Heart right ventricle (tissue), 16 donors: ENCODE measurements at regions not wholly inside any gene's neighbourhood (a gene's known extent, or its start where the extent isn't known, plus 50 kb on each side); places are given as distances from the start of the nearest gene placed in this dataset.

Source experiments
- ATAC-seq, 8 donors: fragments of 200-7000 bp; cut with Tn5 transposase; one replicate each; pipeline ENCODE4 v1.9.1; 2020; ENCODE audit warnings: mild to moderate bottlenecking in 8 of 8, moderate library complexity in 8 of 8, moderate number of reproducible peaks in 1 of 8
- DNase-seq, 2 donors: peaks; one replicate each; pipeline ENCODE4 v3.0.0-alpha.2; 2020
- H3K27ac ChIP-seq, 10 donors: fragments of 200-600 bp; sonication (generic) in 2 of 10; one replicate each; pipeline versions ENCODE4 v1.5.0 to v1.8.0; 2020 to 2022; ENCODE audit warnings: mild to moderate bottlenecking in 3 of 10
- H3K27me3 ChIP-seq, 7 donors: fragments of 200-600 bp; one replicate each; pipeline ENCODE4 v1.8.0; 2021 to 2022; ENCODE audit warnings: mild to moderate bottlenecking in 2 of 7
- H3K36me3 ChIP-seq, 9 donors: fragments of 200-600 bp; sonication (generic) in 1 of 9; one replicate each; pipeline versions ENCODE4 v1.5.0 to v1.8.0; 2020 to 2022; ENCODE audit warnings: mild to moderate bottlenecking in 2 of 9
- H3K4me1 ChIP-seq, 9 donors: fragments of 200-600 bp; sonication (generic) in 1 of 9; one replicate each; pipeline versions ENCODE4 v1.5.0 to v1.8.0; 2020 to 2022; ENCODE audit warnings: mild to moderate bottlenecking in 4 of 9
- H3K4me3 ChIP-seq, 10 donors: fragments of 200-600 bp; sonication (generic) in 2 of 10; one replicate each; pipeline versions ENCODE4 v1.5.0 to v1.8.0; 2020 to 2022; ENCODE audit warnings: mild to moderate bottlenecking in 7 of 10, moderate library complexity in 2 of 10
- H3K9me3 ChIP-seq, 11 donors: fragments of 200-600 bp in 10 of 11; sonication (generic) in 2 of 11; one replicate each; pipeline versions ENCODE4 v1.5.0 to v1.8.0; 2013 to 2022; ENCODE audit warnings: mild to moderate bottlenecking in 2 of 11, control low read depth in 1 of 11, moderate library complexity in 1 of 11
- WGBS, 2 donors: extraction: QIAGEN DNeasy Blood & Tissue Kit; methylation state at CpG; one replicate each; pipeline ENCODE4 v1.1.7; 2013; ENCODE audit warnings: inconsistent platforms in 1 of 2; 5-methylcytosine and 5-hydroxymethylcytosine counted together
- intact Hi-C, 10 donors: fragments of 100-400 bp; cut with DNase I; formaldehyde crosslinking; loops; one replicate each; pipeline versions ENCODE4 v1.11.1 to v1.14.2; 2022
- TF ChIP-seq, protein P1 (sequence below), 9 donors: fragments of 200-600 bp; sonication (generic) in 2 of 9; IDR thresholded peaks; one replicate each; pipeline versions ENCODE4 v1.5.0 to v1.8.0; 2021 to 2022; ENCODE audit warnings: antibody characterized with exemption in 9 of 9, mild to moderate bottlenecking in 5 of 9, moderate library complexity in 1 of 9
- donor health status: Arrhythmogenic right ventricular cardiomyopathy.
- donor health status: ischemic (EF 13 %, LVEDD 7.1; RV severe dilation, severe dysfunction).
- donor health status: healthy with polysubstance abuse.
- donor health status: DM: no; HTN: yes; CAD: no.
- donor health status: DM: no; HTN: no; CAD: no.
- donor health status: ischemic (EF 25% LVEDD 6.9; RV normal size, moderate dysfunction).
- donor health status: ischemic (EF 25% LVEDD 5.7; RV mildly dilated, moderate dysfunction).
- donor health status: healthy.
- donor health status: DM: yes; HTN: yes; CAD: no.
- donor health status: Ischemic cardiomyopathy.
- donor health status: ischemic (EF 35%, LVEDD 5.7; RV mildly dilated, moderate dysfunction).
- donor health status: nonischemic (EF 11% LVEDD 7.7; RV severe dilation, severe dysfunction).
- donor health status: DM: yes; HTN: yes; CAD: no.
- donor health status: PGD.
- donor health status: ischemic (EF 29% LVEDD 5.4; RV normal size, mild dysfunction).
- donor health status: nonischemic (EF 23%, LVEDD 6.1; RV moderate dilation, normal function).

GRCh38 chr18:52228166-52228565 lies 111.8 kb upstream of the DCC start:
- H3K27ac ChIP-seq, result no peak overlapping the region
- no peaks in the 10 kb centered on the region for H3K27me3 ChIP-seq
- DNase-seq, result no peak
- 52 to 53% methylated on average over 3 of the region's 3 CpGs for WGBS, 2 donors
- H3K36me3 ChIP-seq, result no peaks in the 10 kb centered on the region
- intact Hi-C loops, result no loop called here
- no peaks in the 10 kb centered on the region for H3K9me3 ChIP-seq
- no peak for ATAC-seq
- no peaks in the 10 kb centered on the region for H3K4me1 ChIP-seq
- TF ChIP-seq, protein P1, sequence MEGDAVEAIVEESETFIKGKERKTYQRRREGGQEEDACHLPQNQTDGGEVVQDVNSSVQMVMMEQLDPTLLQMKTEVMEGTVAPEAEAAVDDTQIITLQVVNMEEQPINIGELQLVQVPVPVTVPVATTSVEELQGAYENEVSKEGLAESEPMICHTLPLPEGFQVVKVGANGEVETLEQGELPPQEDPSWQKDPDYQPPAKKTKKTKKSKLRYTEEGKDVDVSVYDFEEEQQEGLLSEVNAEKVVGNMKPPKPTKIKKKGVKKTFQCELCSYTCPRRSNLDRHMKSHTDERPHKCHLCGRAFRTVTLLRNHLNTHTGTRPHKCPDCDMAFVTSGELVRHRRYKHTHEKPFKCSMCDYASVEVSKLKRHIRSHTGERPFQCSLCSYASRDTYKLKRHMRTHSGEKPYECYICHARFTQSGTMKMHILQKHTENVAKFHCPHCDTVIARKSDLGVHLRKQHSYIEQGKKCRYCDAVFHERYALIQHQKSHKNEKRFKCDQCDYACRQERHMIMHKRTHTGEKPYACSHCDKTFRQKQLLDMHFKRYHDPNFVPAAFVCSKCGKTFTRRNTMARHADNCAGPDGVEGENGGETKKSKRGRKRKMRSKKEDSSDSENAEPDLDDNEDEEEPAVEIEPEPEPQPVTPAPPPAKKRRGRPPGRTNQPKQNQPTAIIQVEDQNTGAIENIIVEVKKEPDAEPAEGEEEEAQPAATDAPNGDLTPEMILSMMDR (IDR thresholded peaks at IDR 0.05), result no peak
- no peak overlapping the region for H3K4me3 ChIP-seq

GRCh38 chr18:52236131-52236530 lies 103.9 kb upstream of the DCC start:
- H3K4me1 ChIP-seq, result no peaks in the 10 kb centered on the region
- TF ChIP-seq, protein P1 (IDR thresholded peaks at IDR 0.05), result no peak
- H3K27ac ChIP-seq, result no peak overlapping the region
- H3K4me3 ChIP-seq, result no peak overlapping the region
- intact Hi-C loops, result no loop called here
- H3K27me3 ChIP-seq, result no peaks in the 10 kb centered on the region
- WGBS, 2 donors, result 61 to 78% methylated on average over 1 of the region's 1 CpG
- H3K9me3 ChIP-seq, result no peaks in the 10 kb centered on the region
- ATAC-seq (no peak), DNase-seq (no peak)
- no peaks in the 10 kb centered on the region for H3K36me3 ChIP-seq

DNA sequence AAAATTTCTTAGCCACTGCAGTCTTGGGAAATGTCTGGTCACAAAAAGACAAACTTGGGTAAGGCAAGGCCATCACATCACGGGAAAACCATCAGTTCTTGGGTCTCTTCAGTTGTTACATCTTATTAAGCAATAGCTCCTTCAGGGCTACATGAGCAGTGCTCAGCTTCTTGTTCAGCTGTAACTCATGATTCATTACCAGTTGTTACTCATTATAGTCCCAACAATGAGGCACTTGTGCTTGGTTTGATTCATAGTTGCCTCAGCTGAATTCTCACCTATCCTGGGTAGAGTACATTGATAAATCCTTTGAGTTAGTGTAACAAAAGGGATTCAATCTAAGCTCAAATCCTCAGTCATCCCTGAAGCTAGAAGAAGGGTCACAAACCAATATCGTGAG lies 102.4 kb upstream of the DCC start:
- H3K4me1 ChIP-seq, result no peaks in the 10 kb centered on the region
- intact Hi-C loops, result no loop called here
- no peak for DNase-seq
- H3K36me3 ChIP-seq, result no peaks in the 10 kb centered on the region
- ATAC-seq, result no peak
- WGBS, 2 donors, result 79 to 81% methylated on average over 2 of the region's 2 CpGs
- H3K27me3 ChIP-seq, result no peaks in the 10 kb centered on the region
- no peaks in the 10 kb centered on the region for H3K9me3 ChIP-seq
- TF ChIP-seq, protein P1 (IDR thresholded peaks at IDR 0.05), result no peak
- H3K4me3 ChIP-seq, result no peak overlapping the region
- H3K27ac ChIP-seq, result no peak overlapping the region

DNA sequence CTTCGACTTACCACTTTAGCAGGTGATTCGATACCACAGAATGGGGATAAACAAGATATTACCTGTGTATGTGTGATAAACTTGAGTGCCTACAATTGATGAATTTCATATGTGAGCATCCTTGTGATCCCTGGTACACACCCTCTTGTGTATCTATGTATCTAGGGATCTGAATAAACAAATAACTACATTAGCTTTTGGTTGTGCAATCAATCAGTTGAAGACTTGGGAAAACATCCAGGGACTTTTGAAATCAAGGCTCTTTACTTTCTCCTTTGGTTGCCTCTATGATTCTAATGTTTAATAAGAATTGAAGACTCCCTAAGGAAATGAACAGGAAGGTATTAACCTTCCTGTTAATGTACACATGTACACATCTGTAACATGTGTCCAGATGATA lies 97.3 kb upstream of the DCC start:
- no peaks in the 10 kb centered on the region for H3K36me3 ChIP-seq

More for the DNA sequence above, 97.3 kb upstream of the DCC start:
- no peak for ATAC-seq
- DNase-seq, result no peak
- TF ChIP-seq, protein P1 (IDR thresholded peaks at IDR 0.05), result no peak
- 82 to 83% methylated on average over 2 of the region's 2 CpGs for whole genome bisulfite sequencing, 2 donors
- no peaks in the 10 kb centered on the region for H3K4me1 ChIP-seq
- no peak overlapping the region for H3K27ac ChIP-seq
- H3K4me3 ChIP-seq, result no peak overlapping the region
- no peaks in the 10 kb centered on the region for H3K27me3 ChIP-seq
- intact Hi-C loops, result no loop called here
- H3K9me3 ChIP-seq, result peaks cover 0 to 10% (median 0%) of the 10 kb centered on the region in 11 donors
